ENCODE measurements at regions not wholly inside any gene's neighbourhood (a gene's known extent, or its start where the extent isn't known, plus 50 kb on each side); places are given as distances from the start of the nearest gene placed in this dataset.

GRCh38 chr2:208546860-208547650, 140.5 kb downstream of the PTH2R start:
- Histone ChIP-seq H3K18ac (ENCODE audit: insufficient read length, low read depth, low read length) (no peak overlapping the region), H4K5ac (ENCODE audit: insufficient read length, low read depth, low read length) (no peak overlapping the region), H2AFZ (ENCODE audit: low read length) (no peak overlapping the region), H4K20me1 (ENCODE audit: control insufficient read depth, insufficient read depth, insufficient read length) (no peaks in the 10 kb centered on the region), H3K27me3 (ENCODE audit: insufficient read depth, low read length) (no peaks in the 10 kb centered on the region), H3K79me2 (ENCODE audit: insufficient read depth, low read length) (no peaks in the 10 kb centered on the region), H2BK15ac (ENCODE audit: low read depth, low read length) (no peak overlapping the region), H2BK120ac (ENCODE audit: low read depth, low read length, poor library complexity, severe bottlenecking) (no peak overlapping the region), H3K79me1 (ENCODE audit: insufficient read depth, low read depth, low read length, poor library complexity, severe bottlenecking) (no peaks in the 10 kb centered on the region), H3K23ac (ENCODE audit: insufficient read length, low read depth, low read length) (no peak overlapping the region), H3K4me1 (ENCODE audit: insufficient read depth, low read length) (no peaks in the 10 kb centered on the region), H4K91ac (ENCODE audit: insufficient read length, low read depth, low read length) (no peak overlapping the region), H2AK5ac (ENCODE audit: insufficient read length, low read length) (no peak overlapping the region), H2BK20ac (ENCODE audit: low read depth, low read length, poor library complexity, severe bottlenecking) (no peak overlapping the region), H3K27ac (ENCODE audit: insufficient read length, low read depth, low read length) (no peak overlapping the region), H3K9me3 (ENCODE audit: control insufficient read depth, low read depth, low read length) (no peaks in the 10 kb centered on the region), H3K23me2 (ENCODE audit: insufficient read length, low read depth, low read length, poor library complexity, severe bottlenecking) (no peaks in the 10 kb centered on the region), H3K4me2 (ENCODE audit: insufficient read depth, insufficient read length, low read length) (no peak overlapping the region), H3T11ph (ENCODE audit: low read length) (no peak overlapping the region), H4K8ac (replicated peaks; ENCODE audit: insufficient read length, low read depth, low read length) (no peak overlapping the region), H3K4ac (ENCODE audit: low read depth, low read length) (no peak overlapping the region), H3K9ac (ENCODE audit: extremely low read depth, insufficient read length, low read length) (no peak overlapping the region), H2BK12ac (ENCODE audit: insufficient read length, low read depth, low read length) (no peak overlapping the region), H3K14ac (ENCODE audit: insufficient read depth, low read length) (no peak overlapping the region), H2BK5ac (ENCODE audit: insufficient read length, low read length) (no peak overlapping the region), H3K56ac (ENCODE audit: insufficient read length, low read depth, low read length) (no peak overlapping the region)
- peaks cover 3% of the 10 kb centered on the region in 2 experiments; a peak in 3 of 4 replicates for H3K4me1 Mint-ChIP-seq
- no peaks in the 10 kb centered on the region for H3K27me3 Mint-ChIP-seq (ENCODE audit: low read depth)
- WGBS (ENCODE audit: extremely low coverage, insufficient read length, low lambda C conversion rate) = no CpG with 5 or more reads among the region's 4 CpGs
- H3K36me3 Mint-ChIP-seq (ENCODE audit: insufficient read depth in 1 of 3, low read depth in 3 of 3) = no peaks in the 10 kb centered on the region; a peak in 2 of 7 replicates
- no peak for DNase-seq
- TF ChIP-seq CTCF (conservative IDR thresholded peaks at IDR 0.05) = no peak
- peaks cover 4 to 6% of the 10 kb centered on the region in 2 experiments; a peak in 3 of 5 replicates for H3K9me3 Mint-ChIP-seq
- H3K4me3 Mint-ChIP-seq = no peak overlapping the region
- H3K27ac Mint-ChIP-seq = no peak overlapping the region

Data from H9 (cell line).